Lower lobe of right lung (tissue), 2 donors: ENCODE measurements at regions not wholly inside any gene's neighbourhood (a gene's known extent, or its start where the extent isn't known, plus 50 kb on each side); places are given as distances from the start of the nearest gene placed in this dataset.

Experiments
- ATAC-seq, 2 donors: fragments of 200-7000 bp; cut with Tn5 transposase; one replicate each; pipeline ENCODE4 v1.9.1; 2020 to 2022; ENCODE audit warnings: mild to moderate bottlenecking in 2 of 2, moderate library complexity in 2 of 2
- DNase-seq: peaks from one replicate; pipeline ENCODE4 v3.0.0-alpha.2; 2020
- H3K27ac ChIP-seq: fragments of 200-600 bp; one replicate; pipeline ENCODE4 v1.8.0; 2022
- H3K27me3 ChIP-seq: fragments of 200-600 bp; one replicate; pipeline ENCODE4 v1.8.0; 2022; ENCODE audit warnings: low read depth
- H3K36me3 ChIP-seq: fragments of 200-600 bp; one replicate; pipeline ENCODE4 v1.8.0; 2022; ENCODE audit warnings: mild to moderate bottlenecking
- H3K4me1 ChIP-seq: fragments of 200-600 bp; one replicate; pipeline ENCODE4 v1.8.0; 2022
- H3K4me3 ChIP-seq: fragments of 200-600 bp; one replicate; pipeline ENCODE4 v1.8.0; 2022; ENCODE audit warnings: mild to moderate bottlenecking
- H3K9me3 ChIP-seq: fragments of 200-600 bp; one replicate; pipeline ENCODE4 v1.8.0; 2022
- intact Hi-C: fragments of 100-400 bp; cut with DNase I; formaldehyde crosslinking; loops from one replicate; pipeline ENCODE4 v1.11.0; 2022
- TF ChIP-seq, protein P1 (sequence below): fragments of 200-600 bp; IDR thresholded peaks from one replicate; pipeline ENCODE4 v1.8.0; 2022; ENCODE audit warnings: antibody characterized with exemption, mild to moderate bottlenecking
- donor health status: DM: no; HTN: yes; CAD: no; lungs with severe emphysema.

DNA sequence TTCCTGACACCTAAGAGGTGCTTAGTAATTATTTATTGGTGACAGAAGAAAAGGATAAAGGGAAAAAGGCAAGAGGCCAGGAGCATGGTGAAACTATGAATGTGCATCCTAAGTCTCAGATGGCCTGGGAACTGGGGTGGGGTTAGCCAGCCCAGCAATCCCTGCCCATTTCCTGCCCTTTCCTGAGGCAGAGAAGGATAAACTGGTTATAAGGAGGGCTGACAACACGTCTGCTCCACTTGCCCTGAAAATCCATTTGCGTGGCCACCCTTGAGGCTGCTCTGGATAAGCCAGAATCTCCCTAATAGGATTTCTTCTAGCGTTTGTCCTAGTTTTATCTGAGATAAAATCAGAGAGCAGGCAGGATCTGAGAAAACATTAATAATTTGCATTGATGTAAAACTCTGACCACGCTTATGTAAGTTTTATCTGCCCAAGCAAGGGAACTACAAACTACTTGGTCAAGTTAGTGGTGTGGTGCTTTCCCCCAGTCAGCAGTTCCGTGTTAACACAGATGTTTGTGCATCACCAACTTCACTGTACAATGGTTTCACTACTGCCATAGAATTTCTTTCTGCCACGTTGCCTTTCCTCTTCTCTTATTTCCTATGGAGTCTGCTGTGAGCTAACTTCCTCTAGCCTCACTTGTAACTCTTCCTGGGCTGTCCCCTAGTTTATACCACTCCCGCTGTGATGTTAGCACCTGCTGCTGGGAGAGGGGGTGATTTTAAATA lies 392.7 kb downstream of the RPS29 start:
- TF ChIP-seq, protein P1, sequence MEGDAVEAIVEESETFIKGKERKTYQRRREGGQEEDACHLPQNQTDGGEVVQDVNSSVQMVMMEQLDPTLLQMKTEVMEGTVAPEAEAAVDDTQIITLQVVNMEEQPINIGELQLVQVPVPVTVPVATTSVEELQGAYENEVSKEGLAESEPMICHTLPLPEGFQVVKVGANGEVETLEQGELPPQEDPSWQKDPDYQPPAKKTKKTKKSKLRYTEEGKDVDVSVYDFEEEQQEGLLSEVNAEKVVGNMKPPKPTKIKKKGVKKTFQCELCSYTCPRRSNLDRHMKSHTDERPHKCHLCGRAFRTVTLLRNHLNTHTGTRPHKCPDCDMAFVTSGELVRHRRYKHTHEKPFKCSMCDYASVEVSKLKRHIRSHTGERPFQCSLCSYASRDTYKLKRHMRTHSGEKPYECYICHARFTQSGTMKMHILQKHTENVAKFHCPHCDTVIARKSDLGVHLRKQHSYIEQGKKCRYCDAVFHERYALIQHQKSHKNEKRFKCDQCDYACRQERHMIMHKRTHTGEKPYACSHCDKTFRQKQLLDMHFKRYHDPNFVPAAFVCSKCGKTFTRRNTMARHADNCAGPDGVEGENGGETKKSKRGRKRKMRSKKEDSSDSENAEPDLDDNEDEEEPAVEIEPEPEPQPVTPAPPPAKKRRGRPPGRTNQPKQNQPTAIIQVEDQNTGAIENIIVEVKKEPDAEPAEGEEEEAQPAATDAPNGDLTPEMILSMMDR = no peak
- Histone ChIP-seq H3K27me3 (no peaks in the 10 kb centered on the region), H3K27ac (no peak overlapping the region), H3K4me3 (no peak overlapping the region), H3K4me1 (no peaks in the 10 kb centered on the region), H3K9me3 (no peaks in the 10 kb centered on the region), H3K36me3 (no peaks in the 10 kb centered on the region)
- ATAC-seq = peak in 1 of 2 donors; percentile 9
- intact Hi-C loops = no loop called here
- no peak for DNase-seq

DNA sequence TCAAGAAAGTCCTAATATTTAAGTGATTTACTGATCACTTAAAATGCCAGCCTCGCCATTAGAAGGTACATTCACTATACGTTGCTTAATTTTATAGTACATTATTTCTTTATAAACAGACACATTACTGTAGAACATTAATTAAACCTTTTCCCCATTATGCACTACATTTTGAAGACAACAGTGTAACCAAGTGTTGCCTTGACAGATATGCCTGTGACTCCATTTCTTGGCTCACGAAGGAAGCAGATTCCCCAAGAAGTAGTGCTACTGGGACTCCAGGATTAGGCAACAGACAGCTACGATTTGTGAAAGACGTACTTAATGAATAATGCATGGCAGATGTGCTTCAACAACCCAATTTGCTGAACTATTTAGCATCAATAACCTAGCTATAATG lies 394.8 kb downstream of the RPS29 start:
- Histone ChIP-seq H3K36me3 (no peaks in the 10 kb centered on the region), H3K4me1 (no peaks in the 10 kb centered on the region), H3K27me3 (no peaks in the 10 kb centered on the region), H3K27ac (no peak overlapping the region), H3K9me3 (peaks cover 3% of the 10 kb centered on the region), H3K4me3 (no peak overlapping the region)
- intact Hi-C loops = no loop called here
- no peak for ATAC-seq
- DNase-seq = no peak
- TF ChIP-seq, protein P1 = no peak

DNA sequence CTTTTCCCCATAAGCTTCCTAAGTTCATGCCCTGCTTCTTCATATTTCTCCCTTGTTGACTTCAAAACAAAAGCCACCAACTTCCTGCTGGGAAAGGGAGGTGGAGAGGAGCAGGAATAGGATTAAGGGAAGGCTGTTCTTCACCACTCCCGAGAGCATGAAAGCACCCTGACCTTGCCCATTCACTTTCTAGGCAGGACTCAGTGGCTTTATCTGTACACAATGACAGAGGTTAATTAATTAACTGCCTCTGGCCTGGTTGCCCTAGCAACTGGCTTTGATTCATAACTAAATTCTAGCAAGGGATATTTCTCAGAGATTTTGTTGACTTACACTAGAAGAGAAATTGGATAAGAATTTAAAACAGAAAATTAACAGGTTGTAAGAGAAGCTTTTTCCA lies 396.8 kb downstream of the RPS29 start:
- Histone ChIP-seq H3K27me3 (no peaks in the 10 kb centered on the region), H3K9me3 (peaks cover 3% of the 10 kb centered on the region), H3K27ac (no peak overlapping the region), H3K36me3 (no peaks in the 10 kb centered on the region), H3K4me3 (no peak overlapping the region), H3K4me1 (no peaks in the 10 kb centered on the region)
- DNase-seq (no peak), ATAC-seq (no peak)
- TF ChIP-seq, protein P1 = no peak
- intact Hi-C loops = no loop called here

DNA sequence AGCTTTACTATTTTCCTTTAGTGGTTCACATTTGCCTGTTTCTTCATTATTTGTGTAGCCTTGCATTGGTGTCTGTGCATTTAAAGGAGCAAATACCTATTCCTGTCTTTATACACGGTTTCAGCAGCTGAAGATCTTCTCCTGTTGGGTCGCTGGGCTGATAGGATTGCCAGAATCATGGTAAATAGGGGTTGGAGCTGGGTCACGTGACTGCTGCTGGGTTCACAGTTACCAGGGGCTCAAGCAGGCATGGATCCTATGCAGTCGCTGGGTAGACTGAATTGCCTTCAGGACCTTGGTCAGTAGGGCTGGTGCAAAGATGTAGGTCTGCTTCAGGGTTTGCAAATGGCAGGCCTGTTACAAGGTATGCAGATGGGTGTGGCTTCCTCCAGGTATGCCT lies 398.4 kb downstream of the RPS29 start:
- Histone ChIP-seq H3K36me3 (no peaks in the 10 kb centered on the region), H3K4me1 (no peaks in the 10 kb centered on the region), H3K9me3 (peaks cover 7% of the 10 kb centered on the region), H3K4me3 (no peak overlapping the region), H3K27ac (no peak overlapping the region), H3K27me3 (no peaks in the 10 kb centered on the region)
- no peak for DNase-seq
- TF ChIP-seq, protein P1 = no peak
- ATAC-seq = no peak
- intact Hi-C loops = no loop called here

DNA sequence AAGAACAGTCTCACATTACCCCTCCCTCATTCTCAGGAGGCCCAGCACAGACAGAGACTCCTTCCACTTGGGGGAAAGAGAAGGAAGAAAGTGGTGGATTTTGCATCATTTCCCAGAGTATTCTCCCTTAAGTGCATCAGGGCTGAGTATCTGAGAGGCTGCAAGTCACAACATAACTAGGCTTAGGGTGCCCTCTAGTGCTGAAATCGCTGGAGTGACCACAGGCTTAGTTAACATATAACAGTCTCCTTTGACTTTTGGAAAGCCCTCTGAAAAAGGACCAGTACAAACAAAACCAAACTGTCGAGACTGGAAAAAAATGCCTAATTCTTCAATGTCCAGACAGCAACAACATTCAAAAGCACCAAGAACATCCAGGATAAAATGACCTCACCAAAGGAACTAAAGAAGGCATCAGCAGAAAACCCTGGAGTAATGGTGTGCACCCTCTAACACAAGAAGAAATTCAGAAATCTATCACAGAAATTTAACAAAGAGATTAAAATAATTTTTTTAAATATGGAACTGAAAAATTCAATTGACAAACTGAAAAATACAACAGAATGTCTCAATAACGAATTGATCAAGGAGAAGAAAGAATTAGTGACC lies 412.3 kb downstream of the RPS29 start:
- Histone ChIP-seq H3K27me3 (no peaks in the 10 kb centered on the region), H3K4me1 (no peaks in the 10 kb centered on the region), H3K36me3 (no peaks in the 10 kb centered on the region), H3K9me3 (no peaks in the 10 kb centered on the region), H3K4me3 (no peak overlapping the region), H3K27ac (no peak overlapping the region)
- intact Hi-C loops = no loop called here
- TF ChIP-seq, protein P1 = peak; percentile 57
- DNase-seq (no peak), ATAC-seq (peak; percentile 74 to 81)
